Fibroblast of gingiva (primary cell): ENCODE measurements at regions not wholly inside any gene's neighbourhood (a gene's known extent, or its start where the extent isn't known, plus 50 kb on each side); places are given as distances from the start of the nearest gene placed in this dataset.

Source experiments
- DNase-seq: peaks from one replicate; pipeline ENCODE4 v3.0.0-alpha.2; 2011; ENCODE audit warnings: low read depth

DNA sequence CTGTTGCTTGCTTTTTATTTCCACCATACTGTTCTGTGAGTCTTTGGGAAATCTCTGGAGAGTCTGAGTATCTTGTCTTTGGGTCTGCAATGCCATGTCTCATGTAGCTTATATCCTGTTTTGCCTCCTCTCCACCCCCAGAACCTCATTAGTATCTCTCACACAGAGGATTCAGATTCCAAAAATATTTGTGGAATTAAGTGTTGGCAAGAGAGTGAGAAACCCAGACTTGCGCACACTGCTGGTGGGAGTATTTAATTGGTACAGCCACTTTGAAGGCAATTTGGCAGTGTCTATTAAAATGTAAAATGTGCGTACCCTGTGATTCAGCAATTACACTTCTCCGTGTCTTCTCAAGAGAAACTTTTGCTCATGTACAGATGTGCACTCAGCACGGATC, 68.6 kb downstream of the ZNF621 start:
- DNase-seq, result no peak

GRCh38 chr3:40597441-40597840, 72.7 kb downstream of the ZNF621 start:
- DNase-seq, result no peak

- no peak for DNase-seq
These were observed 73.6 kb downstream of the ZNF621 start for GRCh38 chr3:40598338-40598737.

GRCh38 chr3:40598962-40599361, 74.2 kb downstream of the ZNF621 start:
- DNase-seq, result no peak

GRCh38 chr3:40602778-40603385, 78.1 kb downstream of the ZNF621 start:
- DNase-seq, result no peak

DNA sequence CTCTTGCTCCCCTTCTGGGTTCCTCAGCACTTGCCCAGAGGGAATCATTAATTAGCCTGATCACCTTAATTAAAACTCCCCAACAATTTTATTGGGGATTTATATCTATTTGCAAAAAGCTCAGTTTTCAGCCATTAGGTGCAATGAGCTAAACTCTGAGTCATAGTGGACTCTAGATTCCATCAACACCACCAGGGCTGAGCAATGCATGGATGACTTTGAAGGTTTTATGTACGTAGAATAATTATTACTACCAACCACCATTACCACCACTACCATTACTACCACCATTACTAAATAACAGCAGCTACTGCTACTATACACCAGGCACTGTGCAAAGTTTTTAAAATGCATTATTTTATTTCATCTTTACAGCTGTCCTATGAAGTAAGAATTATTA, 81.2 kb downstream of the ZNF621 start:
- no peak for DNase-seq

GRCh38 chr3:40608091-40608490, 83.3 kb downstream of the ZNF621 start:
- DNase-seq, result no peak

DNA sequence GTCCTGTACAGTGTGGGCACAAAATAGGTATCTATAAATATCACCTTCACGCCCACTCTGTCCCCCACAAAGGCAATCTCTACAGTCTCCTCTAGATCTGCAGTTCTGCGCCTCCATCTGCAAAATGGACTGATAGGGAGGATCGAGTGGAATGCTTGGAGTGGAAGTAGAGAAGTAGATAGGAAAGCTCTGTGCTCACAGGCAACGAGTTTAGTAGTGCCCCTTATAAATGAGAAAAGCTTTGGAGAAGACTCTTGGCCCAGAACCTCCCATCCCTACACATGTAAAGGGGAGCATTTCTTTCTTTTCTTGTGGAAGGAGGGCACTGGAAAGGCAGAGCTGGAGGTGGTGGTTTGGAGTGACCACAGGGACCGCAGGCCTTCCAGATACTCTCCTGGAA, 88.5 kb downstream of the ZNF621 start:
- no peak for DNase-seq

DNA sequence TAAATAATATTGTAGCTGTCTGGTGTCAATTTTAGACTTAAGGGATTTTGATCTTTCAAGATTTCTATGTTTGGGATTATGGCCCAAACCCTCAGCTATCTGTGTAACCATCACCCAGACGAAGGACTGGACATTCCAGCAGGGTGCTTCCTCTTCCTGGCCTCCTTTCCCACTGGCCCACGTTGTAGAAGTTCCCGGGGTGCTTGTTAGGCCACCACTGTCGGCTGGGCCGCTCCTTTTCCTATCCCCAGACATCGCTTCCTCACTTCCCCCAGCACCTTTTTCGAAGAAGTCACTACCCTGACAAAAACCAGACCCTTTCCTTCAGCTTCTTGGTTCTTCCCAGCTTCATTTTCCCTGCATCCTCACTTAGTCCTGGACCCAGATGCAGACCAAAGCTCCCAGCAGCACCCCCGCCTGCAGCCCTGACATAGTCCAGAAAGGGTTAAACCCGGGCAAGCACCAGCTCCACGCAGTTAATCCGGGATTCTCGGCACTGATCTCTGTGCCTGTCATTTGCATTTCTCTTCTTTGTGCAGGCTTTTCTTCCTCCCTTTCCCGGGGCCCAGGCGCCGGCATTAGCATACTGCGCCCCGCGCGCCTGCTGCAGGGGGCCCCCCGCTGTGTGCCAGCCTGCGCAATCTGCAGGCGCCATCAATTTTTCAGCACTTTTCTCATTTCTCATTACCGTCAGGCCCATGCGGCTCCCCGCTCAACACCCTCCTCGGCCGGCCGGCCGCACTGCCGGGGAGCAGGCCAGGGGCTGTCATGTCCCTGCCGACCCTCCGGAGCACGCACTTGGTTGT, 90.6 kb downstream of the ZNF621 start:
- no peak for DNase-seq

DNA sequence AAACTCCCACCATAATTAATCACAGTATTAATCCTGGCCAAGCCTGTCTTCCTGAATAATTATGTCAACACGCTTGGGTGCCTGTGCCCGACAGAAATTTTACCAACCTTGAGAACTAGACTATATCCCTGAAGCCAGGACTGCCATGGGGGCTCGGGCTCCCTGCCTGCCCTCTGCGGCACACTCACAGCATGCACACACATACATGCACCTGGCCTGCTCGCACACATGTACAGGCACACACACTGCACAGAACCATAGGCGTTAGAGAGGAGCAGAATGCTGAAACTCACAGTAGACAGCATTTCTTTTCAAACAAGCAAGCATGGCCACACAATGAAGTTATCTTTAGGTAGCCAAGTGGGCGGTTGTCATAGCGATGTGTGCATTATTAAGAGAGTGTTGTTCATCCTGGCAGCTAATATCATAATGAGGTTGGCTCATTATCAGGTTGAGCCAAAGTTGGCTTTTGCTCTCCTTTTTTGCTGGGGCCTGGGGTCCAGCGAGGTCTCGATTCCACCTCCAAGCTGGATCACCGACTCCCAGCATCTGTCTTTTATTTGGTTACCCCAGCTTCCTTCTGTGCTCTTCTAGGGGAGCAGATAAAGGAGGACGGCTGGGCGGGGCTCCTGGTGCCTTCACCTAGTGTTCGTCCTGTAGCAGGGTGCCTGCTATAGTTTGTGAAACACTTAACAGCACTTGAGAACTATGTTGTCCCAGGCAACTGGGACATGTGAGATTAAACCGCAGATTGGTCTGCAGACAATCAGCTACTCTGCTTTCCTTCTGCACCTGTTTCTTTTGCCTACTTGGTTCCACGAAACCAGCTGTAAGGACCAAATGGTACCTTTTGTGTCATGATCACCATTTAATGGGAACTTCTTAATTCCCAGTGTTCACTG, 91.4 kb downstream of the ZNF621 start:
- DNase-seq, result no peak

GRCh38 chr3:40617084-40617483, 92.3 kb downstream of the ZNF621 start:
- DNase-seq, result no peak

GRCh38 chr3:40618158-40618557, 93.4 kb downstream of the ZNF621 start:
- DNase-seq, result no peak

GRCh38 chr3:40620151-40620550, 95.4 kb downstream of the ZNF621 start:
- DNase-seq, result no peak

DNA sequence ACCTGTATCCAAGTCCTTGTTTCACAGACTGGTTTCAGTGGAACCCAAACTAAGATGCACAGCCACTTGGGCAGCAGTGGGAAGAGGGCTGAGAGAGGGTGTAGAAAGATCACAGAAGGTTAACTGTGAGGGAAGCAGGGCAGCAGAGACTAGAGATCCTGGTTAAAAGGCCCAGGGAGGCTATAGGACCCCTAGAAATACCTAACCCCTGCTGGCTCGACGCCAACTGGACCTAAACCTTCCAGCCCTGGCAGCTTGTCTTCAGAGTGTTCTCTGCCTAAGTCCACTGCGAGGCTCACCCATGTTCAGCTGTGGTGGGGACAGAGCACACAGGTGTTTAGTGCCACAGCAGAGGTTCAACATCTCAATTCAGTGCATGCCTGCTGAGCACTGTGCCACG, 96.5 kb downstream of the ZNF621 start:
- no peak for DNase-seq

DNA sequence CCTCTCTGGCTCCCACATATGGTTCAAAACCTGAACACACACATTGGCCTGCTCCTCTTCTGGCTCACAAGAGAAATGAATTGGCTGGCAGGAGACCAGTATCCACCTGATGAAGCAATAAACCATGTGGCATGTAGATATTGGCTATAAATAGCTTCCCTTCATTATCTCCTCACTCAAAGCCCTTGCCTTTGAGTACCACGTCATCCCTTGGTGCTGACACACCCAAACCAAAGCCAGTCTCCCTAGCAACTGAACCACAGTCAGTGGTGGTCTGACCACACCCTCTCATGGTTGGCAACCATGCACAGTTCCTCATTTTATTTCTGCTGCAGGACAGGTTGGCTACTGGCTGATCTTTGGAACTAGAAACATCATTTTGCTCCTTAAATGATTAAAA, 98.8 kb downstream of the ZNF621 start:
- DNase-seq, result no peak

DNA sequence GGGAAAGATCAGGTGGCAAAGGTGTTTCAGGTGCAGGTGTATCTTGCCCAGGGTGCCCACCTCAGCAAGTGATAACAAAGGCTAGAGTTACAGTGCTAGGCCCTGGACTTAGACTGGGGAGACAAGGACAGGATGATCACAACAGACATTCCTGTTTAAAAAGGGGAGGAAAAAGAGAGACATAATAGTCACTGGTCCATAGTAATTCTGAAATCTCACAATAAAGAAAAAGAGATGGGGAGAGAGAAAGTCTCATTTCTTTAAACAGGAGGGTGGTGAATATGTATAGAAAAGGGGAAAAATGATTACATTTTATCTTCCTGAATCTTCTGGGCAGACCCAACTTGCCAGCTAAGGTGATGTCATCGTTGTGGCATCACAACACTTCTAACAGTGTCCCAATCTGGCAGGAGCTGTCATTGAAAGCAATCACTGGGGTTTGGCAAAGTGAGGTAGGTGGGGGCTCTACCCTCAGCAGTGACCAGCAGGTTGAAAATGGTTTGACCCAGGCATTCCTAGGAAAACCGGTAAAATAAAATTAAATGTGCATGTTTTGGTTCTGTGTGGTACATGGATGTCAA, 99.5 kb downstream of the ZNF621 start:
- DNase-seq, result no peak

- DNase-seq, result no peak
These were observed 102.3 kb downstream of the ZNF621 start for GRCh38 chr3:40627095-40627494.

DNA sequence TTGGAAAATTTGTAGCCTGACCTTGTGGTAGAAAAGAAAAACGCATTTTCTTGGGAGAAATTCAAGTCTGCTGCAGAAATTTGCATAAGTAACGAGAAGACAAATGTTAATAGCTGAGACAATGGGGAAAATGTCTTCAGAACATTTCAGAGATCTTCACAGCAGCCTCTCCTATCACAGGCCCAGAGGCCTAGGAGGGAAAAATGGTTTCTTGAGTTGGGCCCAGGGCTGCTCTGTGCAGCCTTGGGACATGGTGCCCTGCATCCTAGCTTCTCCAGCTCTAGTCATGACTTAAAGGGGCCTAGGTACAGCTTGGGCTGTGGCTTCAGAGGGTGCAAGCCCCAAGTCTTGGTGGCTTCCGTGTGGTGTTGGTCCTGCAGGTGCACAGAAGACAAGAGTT, 104.2 kb downstream of the ZNF621 start:
- no peak for DNase-seq

DNA sequence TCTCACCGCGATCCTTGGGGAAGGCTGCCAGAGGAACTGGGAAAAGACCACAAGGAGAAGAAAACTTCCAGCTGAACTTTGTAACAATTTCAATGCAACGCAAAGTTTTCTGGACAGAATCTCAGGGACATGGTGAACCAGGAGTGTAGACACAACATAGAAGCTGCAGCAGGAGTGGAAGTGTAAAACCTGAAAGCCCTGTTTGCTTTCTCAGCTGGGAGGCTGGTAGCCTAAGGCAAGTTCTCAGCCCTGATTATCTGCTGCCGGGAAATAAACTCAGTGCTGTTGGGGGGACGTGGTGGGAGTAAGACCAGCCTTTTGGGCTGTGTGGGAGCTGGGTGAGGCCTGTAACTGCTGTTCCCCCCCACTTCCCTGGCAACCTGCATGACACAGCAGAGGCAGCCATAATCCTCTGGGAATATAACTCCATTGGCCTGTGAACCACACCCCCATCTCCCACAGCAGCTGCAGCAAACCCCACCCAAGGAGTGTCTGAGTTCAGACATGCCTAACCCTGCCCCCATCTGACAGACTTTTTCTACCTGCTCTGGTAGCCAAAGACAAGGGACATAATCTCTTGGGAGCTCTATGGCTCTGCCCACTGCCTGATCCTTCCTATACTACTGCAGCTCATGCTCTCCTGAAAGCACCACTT, 106.7 kb downstream of the ZNF621 start:
- no peak for DNase-seq

DNA sequence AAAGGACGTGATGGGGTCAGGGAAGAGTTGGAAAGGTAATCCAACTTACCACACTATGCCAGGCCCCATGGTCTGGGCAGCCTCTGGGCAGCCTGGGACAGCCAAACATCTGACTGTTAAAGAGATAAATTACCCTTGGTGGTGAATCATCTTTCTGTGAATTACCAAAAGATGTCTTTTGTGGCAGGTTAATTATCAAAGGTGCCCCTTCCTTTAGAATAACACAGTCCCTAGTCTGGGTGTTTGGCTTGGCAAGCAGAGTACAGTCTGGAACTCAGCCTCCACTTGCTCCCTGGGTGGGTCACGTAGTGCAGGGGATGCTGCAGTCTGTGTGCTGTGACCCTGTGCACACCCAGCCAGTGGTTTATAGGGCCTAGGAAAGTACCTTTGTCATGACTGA, 113.1 kb downstream of the ZNF621 start:
- no peak for DNase-seq

DNA sequence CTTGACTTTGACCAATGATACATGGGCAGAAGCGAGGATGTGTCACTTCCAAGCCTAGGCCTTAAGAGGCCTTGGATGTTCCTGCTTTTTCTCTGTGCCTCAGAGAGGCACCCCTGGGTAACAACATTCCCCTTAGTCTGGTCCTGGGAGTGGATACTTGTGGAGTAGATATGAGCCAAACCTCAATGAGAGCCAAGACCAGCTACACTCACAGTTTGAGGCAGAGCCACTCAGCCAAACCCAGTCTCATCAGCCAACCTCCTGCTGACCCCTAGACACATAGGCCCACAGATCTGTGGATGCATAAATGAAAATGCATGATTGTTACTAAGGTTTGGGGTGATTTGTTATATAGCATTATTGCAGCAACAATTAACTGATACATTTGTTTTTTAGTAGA, 114.2 kb downstream of the ZNF621 start:
- no peak for DNase-seq

DNA sequence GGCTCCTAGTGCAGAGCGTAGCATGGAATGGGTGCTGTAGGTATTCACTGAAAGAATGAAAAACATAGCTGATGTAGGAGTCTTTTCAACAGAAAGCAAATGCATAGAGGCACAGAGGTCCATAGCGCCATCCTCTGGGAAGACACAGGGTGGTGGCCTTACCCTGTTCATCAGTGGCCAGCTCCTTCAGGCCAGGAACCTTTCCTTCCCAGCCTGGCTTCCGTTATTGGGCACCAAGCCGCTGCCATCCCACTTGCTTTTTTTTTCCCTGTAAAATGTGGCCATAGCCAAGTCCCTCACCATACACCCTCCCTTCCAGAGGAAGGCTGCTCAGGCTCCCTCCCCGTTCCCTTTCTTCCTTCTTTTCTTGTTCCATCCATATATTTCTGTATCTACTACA, 118.1 kb downstream of the ZNF621 start:
- DNase-seq, result no peak
